GM21381 (cell line): ENCODE measurements at regions not wholly inside any gene's neighbourhood (a gene's known extent, or its start where the extent isn't known, plus 50 kb on each side); places are given as distances from the start of the nearest gene placed in this dataset.

Experiments used
- ATAC-seq: cut with Tn5 transposase; IDR thresholded peaks from one replicate; pipeline ENCODE4 v1.9.1; 2021; ENCODE audit warnings: mild to moderate bottlenecking, moderate library complexity; ENCODE audit not compliant: unreplicated experiment

GRCh38 chr1:175830500-175830899 is 87.1 kb upstream of the TNR start:
- ATAC-seq = no peak

- ATAC-seq = no peak
Observed at GRCh38 chr1:175829845-175830244, 86.5 kb upstream of the TNR start.

GRCh38 chr1:175826705-175827104 is 83.3 kb upstream of the TNR start:
- no peak for ATAC-seq

GRCh38 chr1:175824079-175824478 is 80.7 kb upstream of the TNR start:
- no peak for ATAC-seq

- no peak for ATAC-seq
Observed at GRCh38 chr1:175823406-175823805, 80.0 kb upstream of the TNR start.

- ATAC-seq = no peak
Observed at GRCh38 chr1:175822580-175822979, 79.2 kb upstream of the TNR start.

GRCh38 chr1:175820456-175821025 is 77.1 kb upstream of the TNR start:
- no peak for ATAC-seq

- no peak for ATAC-seq
Observed at GRCh38 chr1:175818929-175819328, 75.5 kb upstream of the TNR start.

GRCh38 chr1:175817445-175817844 is 74.0 kb upstream of the TNR start:
- no peak for ATAC-seq

- no peak for ATAC-seq
Observed at GRCh38 chr1:175814885-175815284, 71.5 kb upstream of the TNR start.

- no peak for ATAC-seq
Observed at GRCh38 chr1:175812936-175813335, 69.5 kb upstream of the TNR start.

GRCh38 chr1:175810305-175810704 is 66.9 kb upstream of the TNR start:
- no peak for ATAC-seq

- ATAC-seq = no peak
Observed at GRCh38 chr1:175808999-175809398, 65.6 kb upstream of the TNR start.

GRCh38 chr1:175808573-175808972 is 65.2 kb upstream of the TNR start:
- no peak for ATAC-seq

- no peak for ATAC-seq
Observed at GRCh38 chr1:175804561-175804960, 61.2 kb upstream of the TNR start.

- ATAC-seq = no peak
Observed at GRCh38 chr1:175803413-175803812, 60.0 kb upstream of the TNR start.

- ATAC-seq = no peak
Observed at GRCh38 chr1:175802407-175803123, 59.2 kb upstream of the TNR start.

GRCh38 chr1:175801979-175802378 is 58.6 kb upstream of the TNR start:
- ATAC-seq = no peak

GRCh38 chr1:175797576-175797975 is 54.2 kb upstream of the TNR start:
- no peak for ATAC-seq

- ATAC-seq = no peak
Observed at GRCh38 chr1:175794586-175794985, 51.2 kb upstream of the TNR start.

- ATAC-seq = no peak
Observed at GRCh38 chr1:175793617-175794016, 50.2 kb upstream of the TNR start.
